Erythroblast (primary cell): ENCODE measurements at regions not wholly inside any gene's neighbourhood (a gene's known extent, or its start where the extent isn't known, plus 50 kb on each side); places are given as distances from the start of the nearest gene placed in this dataset.

Experiments used
- GATA1 ChIP-seq: IDR thresholded peaks from 2 replicates; pipeline ENCODE4 v1.6.1; 2011; ENCODE audit warnings: low read depth, mild to moderate bottlenecking, control low read depth, low read length, moderate library complexity
- POLR2A ChIP-seq: IDR thresholded peaks from 2 replicates; pipeline ENCODE4 v1.6.1; 2011; ENCODE audit warnings: mild to moderate bottlenecking, low read length

DNA sequence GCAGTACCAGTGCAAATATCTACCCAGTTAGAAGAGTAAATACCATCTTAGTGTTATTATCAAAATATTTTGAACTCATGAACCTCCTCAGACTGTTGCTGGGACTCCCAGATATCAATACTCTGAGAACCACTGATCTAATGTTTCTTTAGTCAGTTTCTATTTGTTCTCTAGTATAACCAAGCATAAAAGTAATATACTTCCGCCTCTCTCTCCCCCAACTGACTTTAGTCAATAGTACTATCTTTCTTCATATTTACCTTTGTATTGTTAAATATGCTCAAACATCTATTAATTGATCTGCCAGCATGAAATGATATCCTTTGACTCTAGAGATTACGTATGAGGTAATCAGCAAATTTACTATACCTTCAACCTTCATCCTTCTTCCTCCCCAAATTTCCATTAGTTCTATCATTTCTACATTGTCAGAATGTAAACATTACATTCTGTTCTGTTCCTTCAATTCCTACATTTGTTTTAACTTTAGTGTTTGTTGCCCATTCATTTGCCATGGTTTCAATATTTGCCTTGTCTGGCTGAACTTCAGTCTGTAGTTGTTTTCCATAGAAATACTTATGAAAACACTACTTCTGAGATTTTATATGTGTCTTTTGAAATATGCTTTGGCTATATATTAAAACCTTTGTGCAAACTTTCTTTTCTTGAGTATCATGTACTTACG is 192.5 kb upstream of the PDE3A start:
- TF ChIP-seq POLR2A, result no peak
- TF ChIP-seq GATA1, result no peak
